B cell (primary cell): ENCODE measurements at regions not wholly inside any gene's neighbourhood (a gene's known extent, or its start where the extent isn't known, plus 50 kb on each side); places are given as distances from the start of the nearest gene placed in this dataset.

Source experiments
- ATAC-seq: fragments of 200-7000 bp; cut with Tn5 transposase; one replicate; pipeline ENCODE4 v1.10.0; 2021; ENCODE audit warnings: low read depth, mild to moderate bottlenecking, moderate number of reproducible peaks, moderate library complexity
- CTCF ChIA-PET: fragments of 350-600 bp; sonication (Branson Sonifier 250); formaldehyde crosslinking; loops from one replicate; lab custom pipeline; 2021; ENCODE audit warnings: antibody characterized with exemption, inconsistent platforms; lab: Charles Lee
- POLR2A ChIA-PET: fragments of 350-600 bp; sonication (Branson Sonifier 250); formaldehyde crosslinking; loops from one replicate; lab custom pipeline; 2021; ENCODE audit warnings: antibody characterized with exemption; lab: Charles Lee
- DNase-seq: peaks from one replicate; pipeline ENCODE4 v3.0.0; 2013
- H2AFZ ChIP-seq: 2 replicates; pipeline ENCODE4 v1.6.1; 2012; ENCODE audit warnings: mild to moderate bottlenecking, low read depth, low read length; ENCODE audit not compliant: insufficient read depth, poor library complexity, severe bottlenecking
- H3K27ac ChIP-seq, 2 donors: 1 replicate in 1 of 2; 2 replicates in 1 of 2; pipeline ENCODE4 v1.5.1; 2012 to 2013; ENCODE audit warnings: low read length in 2 of 2, mild to moderate bottlenecking in 2 of 2, moderate library complexity in 1 of 2
- H3K27me3 ChIP-seq, 4 experiments: fragments of 200-600 bp in 1 of 4; sonication (generic) in 1 of 4; replicated peaks in 1 of 4; 1 replicate in 2 of 4; 2 replicates in 2 of 4; pipeline versions ENCODE4 v1.6.1 to v1.7.0; 2013 to 2016; ENCODE audit warnings: low read length in 3 of 4, mild to moderate bottlenecking in 2 of 4, mixed read lengths in 1 of 4, moderate library complexity in 1 of 4; ENCODE audit not compliant: insufficient read depth in 4 of 4, control insufficient read depth in 3 of 4; ENCODE audit errors: control extremely low read depth in 1 of 4
- H3K36me3 ChIP-seq, 2 experiments: replicated peaks in 1 of 2; 1 replicate in 1 of 2; 2 replicates in 1 of 2; pipeline versions ENCODE4 v1.6.1 to v1.7.1; 2013; ENCODE audit warnings: low read length in 1 of 2; ENCODE audit not compliant: insufficient read depth in 2 of 2, control insufficient read depth in 1 of 2; ENCODE audit errors: control extremely low read depth in 1 of 2, extremely low read depth in 1 of 2
- H3K4me1 ChIP-seq, 2 donors: fragments of 200-600 bp in 1 of 2; sonication (generic) in 1 of 2; 1 replicate in 1 of 2; 2 replicates in 1 of 2; pipeline versions ENCODE4 v1.5.1 to v1.6.1; 2013 to 2017; ENCODE audit warnings: low read length in 2 of 2; ENCODE audit not compliant: control insufficient read depth in 2 of 2, insufficient read depth in 2 of 2
- H3K4me2 ChIP-seq: replicated peaks from 2 replicates; pipeline ENCODE3; 2012; ENCODE audit warnings: mild to moderate bottlenecking, low read depth, low read length; ENCODE audit not compliant: poor library complexity, severe bottlenecking
- H3K4me3 ChIP-seq, 5 experiments: fragments of 200-600 bp in 1 of 5; sonication (generic) in 1 of 5; 1 replicate in 3 of 5; 2 replicates in 2 of 5; pipeline versions ENCODE4 v1.5.1 to v1.7.0; 2011 to 2016; ENCODE audit warnings: low read length in 4 of 5, mild to moderate bottlenecking in 4 of 5, low read depth in 2 of 5, control low read depth in 1 of 5, moderate library complexity in 1 of 5; ENCODE audit not compliant: insufficient read depth in 1 of 5; ENCODE audit errors: control extremely low read depth in 1 of 5, extremely low read depth in 1 of 5
- H3K79me2 ChIP-seq: fragments of 200-600 bp; sonication (generic); one replicate; pipeline ENCODE4 v1.6.0; 2016; ENCODE audit warnings: low read length; ENCODE audit not compliant: control insufficient read depth, insufficient read depth
- H3K9ac ChIP-seq: fragments of 200-600 bp; sonication (generic); 2 replicates; pipeline ENCODE4 v1.6.1; 2017; ENCODE audit warnings: mild to moderate bottlenecking, low read length, moderate library complexity
- H3K9me3 ChIP-seq, 3 donors: one replicate each; pipeline versions ENCODE4 v1.6.1 to v1.7.1; 2013; ENCODE audit warnings: low read length in 2 of 3; ENCODE audit not compliant: control insufficient read depth in 2 of 3, insufficient read depth in 1 of 3; ENCODE audit errors: control extremely low read depth in 1 of 3
- H4K20me1 ChIP-seq: 2 replicates; pipeline ENCODE4 v1.6.0; 2012; ENCODE audit warnings: mild to moderate bottlenecking, low read length; ENCODE audit not compliant: insufficient read depth, control insufficient read depth, poor library complexity, severe bottlenecking
- H3K27ac Mint-ChIP-seq: one replicate; pipeline ENCODE4 v1.8.0; 2021; ENCODE audit warnings: mixed read lengths
- H3K27me3 Mint-ChIP-seq: one replicate; pipeline ENCODE4 v1.8.0; 2021; ENCODE audit warnings: mixed read lengths
- H3K4me1 Mint-ChIP-seq: one replicate; pipeline ENCODE4 v1.8.0; 2021; ENCODE audit warnings: mixed read lengths
- H3K4me3 Mint-ChIP-seq: one replicate; pipeline ENCODE4 v1.8.0; 2021; ENCODE audit warnings: mixed read lengths
- H3K9me3 Mint-ChIP-seq: one replicate; pipeline ENCODE4 v1.8.0; 2022; ENCODE audit warnings: mixed read lengths; ENCODE audit not compliant: insufficient read depth
- CTCF ChIP-seq: fragments of 200-600 bp; IDR thresholded peaks from one replicate; pipeline ENCODE4 v1.8.0; 2022; ENCODE audit warnings: antibody characterized with exemption, mild to moderate bottlenecking
- EZH2 ChIP-seq: IDR thresholded peaks from 2 replicates; pipeline ENCODE4 v1.6.1; 2012; ENCODE audit warnings: borderline replicate concordance, low read depth, mild to moderate bottlenecking, moderate library complexity, low read length; ENCODE audit not compliant: insufficient read depth, poor library complexity, severe bottlenecking
- WGBS: methylation state at CpG from one replicate; pipeline ENCODE4 v1.1.5; 2013; ENCODE audit warnings: missing lambda C conversion rate; ENCODE audit not compliant: insufficient coverage; 5-methylcytosine and 5-hydroxymethylcytosine counted together
- intact Hi-C: fragments of 100-400 bp; cut with micrococcal nuclease; formaldehyde crosslinking; loops from one replicate; pipeline ENCODE4 v1.10.0; 2022

- Histone ChIP-seq H3K27me3 (no peaks in the 10 kb centered on the region), H3K36me3 (no peaks in the 10 kb centered on the region), H3K4me3 (peak overlapping the region in 1 of 5 experiments; percentile 25), H2AFZ (no peak overlapping the region), H3K79me2 (no peaks in the 10 kb centered on the region), H3K4me1 (peaks cover 37 to 38% of the 10 kb centered on the region in 2 donors), H4K20me1 (no peaks in the 10 kb centered on the region), H3K9ac (peak overlapping the region; percentile 35), H3K4me2 (peak overlapping the region; percentile 61), H3K27ac (peak overlapping the region; percentile 46 to 78), H3K9me3 (peaks cover 0 to 3% (median 1%) of the 10 kb centered on the region in 3 donors)
- H3K9me3 Mint-ChIP-seq = no peaks in the 10 kb centered on the region
- ATAC-seq (peak; percentile 28), DNase-seq (peak; percentile 40)
- POLR2A ChIA-PET = no interaction called here
- CTCF ChIA-PET = no interaction called here
- H3K4me1 Mint-ChIP-seq = peaks cover 39% of the 10 kb centered on the region
- H3K27ac Mint-ChIP-seq = peak overlapping the region; percentile 71
- H3K4me3 Mint-ChIP-seq = peak overlapping the region; percentile 63
- no peaks in the 10 kb centered on the region for H3K27me3 Mint-ChIP-seq
- WGBS = 10% methylated on average over 2 of the region's 2 CpGs
- intact Hi-C loops = no loop called here
- TF ChIP-seq EZH2 (no peak), CTCF (no peak)
These were observed 540.5 kb downstream of the KCTD16 start for GRCh38 chr5:144711172-144711571.

DNA sequence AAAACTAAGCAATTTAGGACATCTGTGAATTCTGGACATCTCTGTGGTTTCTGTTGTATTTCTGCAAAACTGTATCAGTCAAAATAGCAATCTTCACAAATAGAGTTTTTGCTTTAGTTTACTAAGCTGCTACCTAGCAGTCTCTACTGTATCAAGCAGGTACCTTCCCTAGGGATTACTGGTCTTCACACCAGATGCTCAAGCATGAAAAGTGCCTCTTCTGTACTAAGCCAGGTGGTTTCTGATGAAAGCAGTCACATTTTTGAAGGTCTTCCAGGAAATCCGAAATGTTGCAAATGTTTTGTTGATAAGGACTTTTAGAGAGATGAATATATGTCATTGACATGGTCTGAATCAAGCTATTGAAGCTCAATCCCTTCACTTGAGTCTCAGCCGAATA lies 540.0 kb downstream of the KCTD16 start:
- H3K9me3 Mint-ChIP-seq = no peaks in the 10 kb centered on the region
- H3K27me3 ChIP-seq = no peaks in the 10 kb centered on the region
- DNase-seq (peak; percentile 44), ATAC-seq (peak; percentile 24)
- ChIA-PET CTCF (no interaction called here), POLR2A (no interaction called here)
- H3K4me2 ChIP-seq = peak overlapping the region; percentile 61
- H3K4me3 Mint-ChIP-seq = peak overlapping the region; percentile 63
- H3K36me3 ChIP-seq = no peaks in the 10 kb centered on the region
- intact Hi-C loops = no loop called here
- peak overlapping the region in 1 of 5 experiments; percentile 25 for H3K4me3 ChIP-seq
- H3K9me3 ChIP-seq = peaks cover 0 to 3% (median 2%) of the 10 kb centered on the region in 3 donors
- TF ChIP-seq EZH2 = no peak
- TF ChIP-seq CTCF = no peak
- H4K20me1 ChIP-seq = no peaks in the 10 kb centered on the region
- no peaks in the 10 kb centered on the region for H3K79me2 ChIP-seq
- WGBS = 63% methylated on average over 2 of the region's 2 CpGs
- H3K4me1 ChIP-seq = peaks cover 37 to 38% of the 10 kb centered on the region in 2 donors
- H3K27ac Mint-ChIP-seq = peak overlapping the region; percentile 71
- H2AFZ ChIP-seq = no peak overlapping the region
- peak overlapping the region; percentile 46 to 78 for H3K27ac ChIP-seq
- peak overlapping the region; percentile 35 for H3K9ac ChIP-seq
- H3K4me1 Mint-ChIP-seq = peaks cover 39% of the 10 kb centered on the region
- H3K27me3 Mint-ChIP-seq = no peaks in the 10 kb centered on the region
